ENCODE measurements at regions not wholly inside any gene's neighbourhood (a gene's known extent, or its start where the extent isn't known, plus 50 kb on each side); places are given as distances from the start of the nearest gene placed in this dataset.

DNA sequence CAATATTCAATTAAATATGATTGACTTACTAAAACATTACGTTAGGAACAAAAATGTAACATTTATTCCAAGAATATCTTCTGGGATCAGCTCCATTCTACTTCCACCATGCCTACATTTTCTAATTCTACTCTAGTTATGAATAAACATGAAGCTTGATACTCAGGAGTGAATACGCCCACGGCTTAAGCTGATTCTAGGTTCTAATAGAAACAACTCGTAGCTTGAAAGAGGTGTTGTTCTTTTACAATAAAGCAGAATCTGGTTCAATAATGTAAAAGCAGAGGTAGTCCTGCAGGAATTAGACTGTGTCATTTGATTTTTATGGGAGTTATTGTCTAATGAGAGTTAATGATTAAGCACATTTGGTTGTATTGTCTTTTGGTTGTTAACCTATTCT lies 107.3 kb upstream of the OLIG3 start:
- Histone ChIP-seq H3K4me2 (ENCODE audit: low read length) (no peak overlapping the region), H3K36me3 (ENCODE audit: insufficient read depth, low read length) (no peaks in the 10 kb centered on the region), H2AFZ (ENCODE audit: low read length) (no peak overlapping the region), H3K27me3 (ENCODE audit: insufficient read depth, low read length) (no peaks in the 10 kb centered on the region), H3K9me2 (ENCODE audit: low read depth, low read length) (no peaks in the 10 kb centered on the region), H4K20me1 (ENCODE audit: insufficient read depth, low read length) (no peaks in the 10 kb centered on the region), H3K4me3 (ENCODE audit: low read depth, low read length, poor library complexity, severe bottlenecking) (no peak overlapping the region), H3K27ac (ENCODE audit: low read depth, low read length, poor library complexity, severe bottlenecking) (no peak overlapping the region), H3K9ac (ENCODE audit: low read length) (no peak overlapping the region), H3K79me2 (ENCODE audit: insufficient read depth, low read length) (no peaks in the 10 kb centered on the region), H3K9me3 (ENCODE audit: low read length) (no peaks in the 10 kb centered on the region), H3F3A (ENCODE audit: insufficient read depth, low read length) (no peaks in the 10 kb centered on the region), H3K4me1 (ENCODE audit: insufficient read depth, low read length, severe bottlenecking) (no peaks in the 10 kb centered on the region)
- TF ChIP-seq, protein P1, sequence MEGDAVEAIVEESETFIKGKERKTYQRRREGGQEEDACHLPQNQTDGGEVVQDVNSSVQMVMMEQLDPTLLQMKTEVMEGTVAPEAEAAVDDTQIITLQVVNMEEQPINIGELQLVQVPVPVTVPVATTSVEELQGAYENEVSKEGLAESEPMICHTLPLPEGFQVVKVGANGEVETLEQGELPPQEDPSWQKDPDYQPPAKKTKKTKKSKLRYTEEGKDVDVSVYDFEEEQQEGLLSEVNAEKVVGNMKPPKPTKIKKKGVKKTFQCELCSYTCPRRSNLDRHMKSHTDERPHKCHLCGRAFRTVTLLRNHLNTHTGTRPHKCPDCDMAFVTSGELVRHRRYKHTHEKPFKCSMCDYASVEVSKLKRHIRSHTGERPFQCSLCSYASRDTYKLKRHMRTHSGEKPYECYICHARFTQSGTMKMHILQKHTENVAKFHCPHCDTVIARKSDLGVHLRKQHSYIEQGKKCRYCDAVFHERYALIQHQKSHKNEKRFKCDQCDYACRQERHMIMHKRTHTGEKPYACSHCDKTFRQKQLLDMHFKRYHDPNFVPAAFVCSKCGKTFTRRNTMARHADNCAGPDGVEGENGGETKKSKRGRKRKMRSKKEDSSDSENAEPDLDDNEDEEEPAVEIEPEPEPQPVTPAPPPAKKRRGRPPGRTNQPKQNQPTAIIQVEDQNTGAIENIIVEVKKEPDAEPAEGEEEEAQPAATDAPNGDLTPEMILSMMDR (IDR thresholded peaks at IDR 0.05; ENCODE audit: low read length): no peak

DNA sequence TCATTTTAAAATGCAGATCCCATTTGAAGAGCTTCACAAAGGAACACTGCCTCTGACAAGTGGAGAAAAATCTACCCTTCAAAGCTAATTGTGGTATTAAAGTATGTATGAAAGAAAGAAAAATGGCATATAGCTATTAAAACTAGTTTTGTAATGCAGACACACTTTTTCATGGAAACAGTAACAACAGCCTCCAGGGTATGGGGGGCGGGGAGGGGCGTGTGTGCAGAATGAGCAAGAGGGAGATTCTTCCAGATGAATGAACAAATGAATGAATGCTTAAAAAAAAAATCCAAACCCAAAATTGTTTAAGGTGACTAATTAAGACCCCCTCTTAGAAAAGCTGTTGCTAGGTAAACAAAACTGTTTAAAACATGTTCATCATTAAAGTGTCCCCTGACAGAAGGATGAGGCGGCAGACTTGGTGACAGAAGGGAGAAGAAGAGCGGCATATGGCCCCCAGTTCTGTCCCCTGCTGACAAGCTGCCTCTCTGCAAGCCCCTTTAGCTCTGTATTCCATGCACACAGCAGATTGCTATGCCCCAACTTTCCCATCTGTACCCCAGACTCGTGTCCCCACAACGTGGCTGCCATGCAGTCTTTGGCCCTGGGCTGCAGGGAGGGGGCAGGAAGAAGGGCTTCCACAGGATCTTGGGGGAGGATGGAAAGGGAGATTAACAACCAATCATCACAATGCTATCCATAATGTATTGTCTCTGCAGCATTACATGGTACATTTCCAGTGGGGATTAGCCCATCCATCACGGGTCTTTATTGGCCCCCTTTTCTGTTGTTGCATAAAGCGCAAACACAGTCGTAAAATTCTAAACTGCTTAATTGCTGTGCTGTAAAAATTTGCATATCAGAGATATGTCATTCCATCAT lies 108.4 kb upstream of the OLIG3 start:
- no peak overlapping the region for H3K27ac ChIP-seq (ENCODE audit: low read depth, low read length, poor library complexity, severe bottlenecking)
- H3F3A ChIP-seq (ENCODE audit: insufficient read depth, low read length): no peaks in the 10 kb centered on the region
- no peaks in the 10 kb centered on the region for H4K20me1 ChIP-seq (ENCODE audit: insufficient read depth, low read length)
- no peak overlapping the region for H3K4me3 ChIP-seq (ENCODE audit: low read depth, low read length, poor library complexity, severe bottlenecking)
- H2AFZ ChIP-seq (ENCODE audit: low read length): no peak overlapping the region
- no peaks in the 10 kb centered on the region for H3K9me2 ChIP-seq (ENCODE audit: low read depth, low read length)
- H3K9ac ChIP-seq (ENCODE audit: low read length): no peak overlapping the region
- no peaks in the 10 kb centered on the region for H3K9me3 ChIP-seq (ENCODE audit: low read length)
- TF ChIP-seq, protein P1 (IDR thresholded peaks at IDR 0.05; ENCODE audit: low read length): no peak
- no peak for TF ChIP-seq EZH2 (IDR thresholded peaks at IDR 0.05; ENCODE audit: borderline replicate concordance, low read length)
- H3K27me3 ChIP-seq (ENCODE audit: insufficient read depth, low read length): no peaks in the 10 kb centered on the region
- no peak overlapping the region for H3K4me2 ChIP-seq (ENCODE audit: low read length)
- H3K79me2 ChIP-seq (ENCODE audit: insufficient read depth, low read length): no peaks in the 10 kb centered on the region
- H3K36me3 ChIP-seq (ENCODE audit: insufficient read depth, low read length): no peaks in the 10 kb centered on the region
- no peaks in the 10 kb centered on the region for H3K4me1 ChIP-seq (ENCODE audit: insufficient read depth, low read length, severe bottlenecking)

DNA sequence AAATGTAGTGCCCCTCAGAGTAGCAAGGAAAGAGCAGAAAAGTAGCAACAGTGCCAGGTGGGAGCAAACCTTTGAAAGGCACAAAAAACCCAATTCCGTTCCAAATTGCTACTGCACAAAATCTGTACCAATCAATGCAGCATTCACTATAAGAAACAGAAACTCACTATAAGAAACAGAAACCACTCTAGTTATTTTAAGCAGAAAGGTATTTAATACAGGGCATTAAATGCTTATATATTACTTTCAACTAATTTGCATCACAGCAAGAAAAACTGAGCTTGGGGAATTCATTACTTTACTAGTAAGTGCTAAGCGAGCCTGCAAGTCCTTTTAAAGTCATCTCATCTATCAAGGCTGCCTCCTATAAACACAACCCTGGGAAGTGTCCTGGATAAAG lies 116.5 kb upstream of the OLIG3 start:
- no peaks in the 10 kb centered on the region for H3K36me3 ChIP-seq (ENCODE audit: insufficient read depth, low read length)
- no peak overlapping the region for H3K4me2 ChIP-seq (ENCODE audit: low read length)
- H3K27me3 ChIP-seq (ENCODE audit: insufficient read depth, low read length): no peaks in the 10 kb centered on the region
- H3K9me3 ChIP-seq (ENCODE audit: low read length): no peaks in the 10 kb centered on the region
- H3K79me2 ChIP-seq (ENCODE audit: insufficient read depth, low read length): no peaks in the 10 kb centered on the region
- no peak overlapping the region for H3K27ac ChIP-seq (ENCODE audit: low read depth, low read length, poor library complexity, severe bottlenecking)
- H4K20me1 ChIP-seq (ENCODE audit: insufficient read depth, low read length): no peaks in the 10 kb centered on the region
- no peak overlapping the region for H3K4me3 ChIP-seq (ENCODE audit: low read depth, low read length, poor library complexity, severe bottlenecking)
- no peak for TF ChIP-seq EZH2 (IDR thresholded peaks at IDR 0.05; ENCODE audit: borderline replicate concordance, low read length)
- TF ChIP-seq, protein P1 (IDR thresholded peaks at IDR 0.05; ENCODE audit: low read length): no peak
- H2AFZ ChIP-seq (ENCODE audit: low read length): no peak overlapping the region
- no peaks in the 10 kb centered on the region for H3K9me2 ChIP-seq (ENCODE audit: low read depth, low read length)
- no peaks in the 10 kb centered on the region for H3K4me1 ChIP-seq (ENCODE audit: insufficient read depth, low read length, severe bottlenecking)
- H3F3A ChIP-seq (ENCODE audit: insufficient read depth, low read length): no peaks in the 10 kb centered on the region
- no peak overlapping the region for H3K9ac ChIP-seq (ENCODE audit: low read length)

All from OCI-LY1 (cell line).